ENCODE measurements at regions not wholly inside any gene's neighbourhood (a gene's known extent, or its start where the extent isn't known, plus 50 kb on each side); places are given as distances from the start of the nearest gene placed in this dataset.

DNA sequence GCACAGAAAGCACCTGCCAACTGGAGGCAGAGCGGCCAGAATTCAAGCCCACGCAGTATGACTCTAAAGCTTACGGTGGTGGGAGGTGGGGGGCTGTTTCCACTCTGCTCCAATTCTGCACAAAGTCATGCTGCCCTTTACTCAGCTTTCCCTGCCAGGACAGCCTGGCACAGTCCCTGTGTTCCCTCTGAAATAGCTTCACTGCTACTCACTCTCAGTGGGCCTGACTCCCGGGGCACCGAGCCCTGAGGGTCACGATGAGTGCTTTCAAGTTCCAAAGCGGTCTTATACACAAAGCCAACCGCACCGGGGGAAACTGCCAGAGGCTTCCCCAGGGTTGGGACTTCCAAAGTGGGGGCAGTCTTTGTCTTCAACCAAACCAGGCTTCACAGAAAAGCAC is 306.1 kb upstream of the XYLT1 start:
- TF ChIP-seq, protein P1, sequence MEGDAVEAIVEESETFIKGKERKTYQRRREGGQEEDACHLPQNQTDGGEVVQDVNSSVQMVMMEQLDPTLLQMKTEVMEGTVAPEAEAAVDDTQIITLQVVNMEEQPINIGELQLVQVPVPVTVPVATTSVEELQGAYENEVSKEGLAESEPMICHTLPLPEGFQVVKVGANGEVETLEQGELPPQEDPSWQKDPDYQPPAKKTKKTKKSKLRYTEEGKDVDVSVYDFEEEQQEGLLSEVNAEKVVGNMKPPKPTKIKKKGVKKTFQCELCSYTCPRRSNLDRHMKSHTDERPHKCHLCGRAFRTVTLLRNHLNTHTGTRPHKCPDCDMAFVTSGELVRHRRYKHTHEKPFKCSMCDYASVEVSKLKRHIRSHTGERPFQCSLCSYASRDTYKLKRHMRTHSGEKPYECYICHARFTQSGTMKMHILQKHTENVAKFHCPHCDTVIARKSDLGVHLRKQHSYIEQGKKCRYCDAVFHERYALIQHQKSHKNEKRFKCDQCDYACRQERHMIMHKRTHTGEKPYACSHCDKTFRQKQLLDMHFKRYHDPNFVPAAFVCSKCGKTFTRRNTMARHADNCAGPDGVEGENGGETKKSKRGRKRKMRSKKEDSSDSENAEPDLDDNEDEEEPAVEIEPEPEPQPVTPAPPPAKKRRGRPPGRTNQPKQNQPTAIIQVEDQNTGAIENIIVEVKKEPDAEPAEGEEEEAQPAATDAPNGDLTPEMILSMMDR (IDR thresholded peaks at IDR 0.05): no peak
- TF ChIP-seq MXD4 (CRISPR knock-in tag; IDR thresholded peaks at IDR 0.05; ENCODE audit: borderline replicate concordance) (no peak), ATF1 (CRISPR knock-in tag; IDR thresholded peaks at IDR 0.05) (no peak), NFYB (CRISPR knock-in tag; conservative IDR thresholded peaks at IDR 0.05; ENCODE audit: low read depth) (no peak), NR3C1 (CRISPR knock-in tag; conservative IDR thresholded peaks at IDR 0.05; ENCODE audit: low read depth) (no peak), ETV6 (CRISPR knock-in tag; IDR thresholded peaks at IDR 0.05) (no peak), SP1 (CRISPR knock-in tag; conservative IDR thresholded peaks at IDR 0.05) (no peak)
- TF ChIP-seq, protein P2, sequence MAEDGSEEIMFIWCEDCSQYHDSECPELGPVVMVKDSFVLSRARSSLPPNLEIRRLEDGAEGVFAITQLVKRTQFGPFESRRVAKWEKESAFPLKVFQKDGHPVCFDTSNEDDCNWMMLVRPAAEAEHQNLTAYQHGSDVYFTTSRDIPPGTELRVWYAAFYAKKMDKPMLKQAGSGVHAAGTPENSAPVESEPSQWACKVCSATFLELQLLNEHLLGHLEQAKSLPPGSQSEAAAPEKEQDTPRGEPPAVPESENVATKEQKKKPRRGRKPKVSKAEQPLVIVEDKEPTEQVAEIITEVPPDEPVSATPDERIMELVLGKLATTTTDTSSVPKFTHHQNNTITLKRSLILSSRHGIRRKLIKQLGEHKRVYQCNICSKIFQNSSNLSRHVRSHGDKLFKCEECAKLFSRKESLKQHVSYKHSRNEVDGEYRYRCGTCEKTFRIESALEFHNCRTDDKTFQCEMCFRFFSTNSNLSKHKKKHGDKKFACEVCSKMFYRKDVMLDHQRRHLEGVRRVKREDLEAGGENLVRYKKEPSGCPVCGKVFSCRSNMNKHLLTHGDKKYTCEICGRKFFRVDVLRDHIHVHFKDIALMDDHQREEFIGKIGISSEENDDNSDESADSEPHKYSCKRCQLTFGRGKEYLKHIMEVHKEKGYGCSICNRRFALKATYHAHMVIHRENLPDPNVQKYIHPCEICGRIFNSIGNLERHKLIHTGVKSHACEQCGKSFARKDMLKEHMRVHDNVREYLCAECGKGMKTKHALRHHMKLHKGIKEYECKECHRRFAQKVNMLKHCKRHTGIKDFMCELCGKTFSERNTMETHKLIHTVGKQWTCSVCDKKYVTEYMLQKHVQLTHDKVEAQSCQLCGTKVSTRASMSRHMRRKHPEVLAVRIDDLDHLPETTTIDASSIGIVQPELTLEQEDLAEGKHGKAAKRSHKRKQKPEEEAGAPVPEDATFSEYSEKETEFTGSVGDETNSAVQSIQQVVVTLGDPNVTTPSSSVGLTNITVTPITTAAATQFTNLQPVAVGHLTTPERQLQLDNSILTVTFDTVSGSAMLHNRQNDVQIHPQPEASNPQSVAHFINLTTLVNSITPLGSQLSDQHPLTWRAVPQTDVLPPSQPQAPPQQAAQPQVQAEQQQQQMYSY (CRISPR knock-in tag; IDR thresholded peaks at IDR 0.05): no peak
- TF ChIP-seq, protein P3, sequence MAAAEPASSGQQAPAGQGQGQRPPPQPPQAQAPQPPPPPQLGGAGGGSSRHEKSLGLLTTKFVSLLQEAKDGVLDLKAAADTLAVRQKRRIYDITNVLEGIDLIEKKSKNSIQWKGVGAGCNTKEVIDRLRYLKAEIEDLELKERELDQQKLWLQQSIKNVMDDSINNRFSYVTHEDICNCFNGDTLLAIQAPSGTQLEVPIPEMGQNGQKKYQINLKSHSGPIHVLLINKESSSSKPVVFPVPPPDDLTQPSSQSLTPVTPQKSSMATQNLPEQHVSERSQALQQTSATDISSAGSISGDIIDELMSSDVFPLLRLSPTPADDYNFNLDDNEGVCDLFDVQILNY (CRISPR knock-in tag; IDR thresholded peaks at IDR 0.05): no peak
- TF ChIP-seq, protein P4, sequence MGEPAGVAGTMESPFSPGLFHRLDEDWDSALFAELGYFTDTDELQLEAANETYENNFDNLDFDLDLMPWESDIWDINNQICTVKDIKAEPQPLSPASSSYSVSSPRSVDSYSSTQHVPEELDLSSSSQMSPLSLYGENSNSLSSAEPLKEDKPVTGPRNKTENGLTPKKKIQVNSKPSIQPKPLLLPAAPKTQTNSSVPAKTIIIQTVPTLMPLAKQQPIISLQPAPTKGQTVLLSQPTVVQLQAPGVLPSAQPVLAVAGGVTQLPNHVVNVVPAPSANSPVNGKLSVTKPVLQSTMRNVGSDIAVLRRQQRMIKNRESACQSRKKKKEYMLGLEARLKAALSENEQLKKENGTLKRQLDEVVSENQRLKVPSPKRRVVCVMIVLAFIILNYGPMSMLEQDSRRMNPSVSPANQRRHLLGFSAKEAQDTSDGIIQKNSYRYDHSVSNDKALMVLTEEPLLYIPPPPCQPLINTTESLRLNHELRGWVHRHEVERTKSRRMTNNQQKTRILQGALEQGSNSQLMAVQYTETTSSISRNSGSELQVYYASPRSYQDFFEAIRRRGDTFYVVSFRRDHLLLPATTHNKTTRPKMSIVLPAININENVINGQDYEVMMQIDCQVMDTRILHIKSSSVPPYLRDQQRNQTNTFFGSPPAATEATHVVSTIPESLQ (CRISPR knock-in tag; IDR thresholded peaks at IDR 0.05): no peak
- TF ChIP-seq, protein P5, sequence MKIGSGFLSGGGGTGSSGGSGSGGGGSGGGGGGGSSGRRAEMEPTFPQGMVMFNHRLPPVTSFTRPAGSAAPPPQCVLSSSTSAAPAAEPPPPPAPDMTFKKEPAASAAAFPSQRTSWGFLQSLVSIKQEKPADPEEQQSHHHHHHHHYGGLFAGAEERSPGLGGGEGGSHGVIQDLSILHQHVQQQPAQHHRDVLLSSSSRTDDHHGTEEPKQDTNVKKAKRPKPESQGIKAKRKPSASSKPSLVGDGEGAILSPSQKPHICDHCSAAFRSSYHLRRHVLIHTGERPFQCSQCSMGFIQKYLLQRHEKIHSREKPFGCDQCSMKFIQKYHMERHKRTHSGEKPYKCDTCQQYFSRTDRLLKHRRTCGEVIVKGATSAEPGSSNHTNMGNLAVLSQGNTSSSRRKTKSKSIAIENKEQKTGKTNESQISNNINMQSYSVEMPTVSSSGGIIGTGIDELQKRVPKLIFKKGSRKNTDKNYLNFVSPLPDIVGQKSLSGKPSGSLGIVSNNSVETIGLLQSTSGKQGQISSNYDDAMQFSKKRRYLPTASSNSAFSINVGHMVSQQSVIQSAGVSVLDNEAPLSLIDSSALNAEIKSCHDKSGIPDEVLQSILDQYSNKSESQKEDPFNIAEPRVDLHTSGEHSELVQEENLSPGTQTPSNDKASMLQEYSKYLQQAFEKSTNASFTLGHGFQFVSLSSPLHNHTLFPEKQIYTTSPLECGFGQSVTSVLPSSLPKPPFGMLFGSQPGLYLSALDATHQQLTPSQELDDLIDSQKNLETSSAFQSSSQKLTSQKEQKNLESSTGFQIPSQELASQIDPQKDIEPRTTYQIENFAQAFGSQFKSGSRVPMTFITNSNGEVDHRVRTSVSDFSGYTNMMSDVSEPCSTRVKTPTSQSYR (CRISPR knock-in tag; IDR thresholded peaks at IDR 0.05): no peak
- TF ChIP-seq, protein P6, sequence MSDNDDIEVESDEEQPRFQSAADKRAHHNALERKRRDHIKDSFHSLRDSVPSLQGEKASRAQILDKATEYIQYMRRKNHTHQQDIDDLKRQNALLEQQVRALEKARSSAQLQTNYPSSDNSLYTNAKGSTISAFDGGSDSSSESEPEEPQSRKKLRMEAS (CRISPR knock-in tag; IDR thresholded peaks at IDR 0.05): no peak
- TF ChIP-seq, protein P7, sequence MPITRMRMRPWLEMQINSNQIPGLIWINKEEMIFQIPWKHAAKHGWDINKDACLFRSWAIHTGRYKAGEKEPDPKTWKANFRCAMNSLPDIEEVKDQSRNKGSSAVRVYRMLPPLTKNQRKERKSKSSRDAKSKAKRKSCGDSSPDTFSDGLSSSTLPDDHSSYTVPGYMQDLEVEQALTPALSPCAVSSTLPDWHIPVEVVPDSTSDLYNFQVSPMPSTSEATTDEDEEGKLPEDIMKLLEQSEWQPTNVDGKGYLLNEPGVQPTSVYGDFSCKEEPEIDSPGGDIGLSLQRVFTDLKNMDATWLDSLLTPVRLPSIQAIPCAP (CRISPR knock-in tag; IDR thresholded peaks at IDR 0.05): no peak

Data from WTC11 (cell line).